Naive thymus-derived CD4-positive, alpha-beta T cell (primary cell): ENCODE measurements at regions not wholly inside any gene's neighbourhood (a gene's known extent, or its start where the extent isn't known, plus 50 kb on each side); places are given as distances from the start of the nearest gene placed in this dataset.

Experiments used
- ATAC-seq: fragments of 150-1000 bp; cut with Tn5 transposase; 2 replicates; pipeline ENCODE4 v1.10.0; 2021; ENCODE audit warnings: mild to moderate bottlenecking, moderate library complexity
- CTCF ChIA-PET: fragments of 350-600 bp; sonication (Branson Sonifier 250); formaldehyde crosslinking; loops from one replicate; lab custom pipeline; 2021; ENCODE audit warnings: antibody characterized with exemption; lab: Charles Lee
- POLR2A ChIA-PET: fragments of 350-600 bp; sonication (Branson Sonifier 250); formaldehyde crosslinking; loops from one replicate; lab custom pipeline; 2021; ENCODE audit warnings: antibody characterized with exemption, inconsistent platforms; lab: Charles Lee
- DNase-seq, 9 donors: peaks; one replicate each; pipeline versions ENCODE4 v3.0.0 to v3.0.0-alpha.2; 2020 to 2022; ENCODE audit warnings: mixed read lengths in 1 of 9
- H3K27ac ChIP-seq: one replicate; pipeline ENCODE4 v1.7.0; 2013; ENCODE audit warnings: mild to moderate bottlenecking, low read depth, low read length, moderate library complexity
- H3K27me3 ChIP-seq, 2 donors: one replicate each; pipeline ENCODE4 v1.7.0; 2013; ENCODE audit warnings: low read length in 2 of 2, mild to moderate bottlenecking in 2 of 2, moderate library complexity in 2 of 2; ENCODE audit not compliant: control insufficient read depth in 2 of 2, insufficient read depth in 2 of 2
- H3K36me3 ChIP-seq, 3 experiments: 1 replicate in 2 of 3; 2 replicates in 1 of 3; pipeline ENCODE4 v1.7.0; 2013; ENCODE audit warnings: low read length in 3 of 3, mild to moderate bottlenecking in 3 of 3, moderate library complexity in 1 of 3; ENCODE audit not compliant: insufficient read depth in 3 of 3, control insufficient read depth in 2 of 3
- H3K4me1 ChIP-seq, 2 donors: one replicate each; pipeline ENCODE4 v1.7.0; 2013; ENCODE audit warnings: low read length in 2 of 2, mild to moderate bottlenecking in 2 of 2, moderate library complexity in 1 of 2; ENCODE audit not compliant: control insufficient read depth in 2 of 2, insufficient read depth in 2 of 2
- H3K4me3 ChIP-seq: 2 replicates; pipeline ENCODE4 v1.7.0; 2013; ENCODE audit warnings: mild to moderate bottlenecking, low read length
- H3K9me3 ChIP-seq, 3 experiments: 1 replicate in 2 of 3; 2 replicates in 1 of 3; pipeline ENCODE4 v1.7.0; 2013; ENCODE audit warnings: low read length in 3 of 3; ENCODE audit not compliant: control insufficient read depth in 2 of 3
- H3K27ac Mint-ChIP-seq, 9 donors: one replicate each; pipeline ENCODE4 v1.8.0; 2020 to 2022; ENCODE audit warnings: mixed read lengths in 9 of 9, mild to moderate bottlenecking in 8 of 9, moderate library complexity in 5 of 9, inconsistent platforms in 2 of 9
- H3K27me3 Mint-ChIP-seq, 5 donors: one replicate each; pipeline ENCODE4 v1.8.0; 2021 to 2022; ENCODE audit warnings: mixed read lengths in 5 of 5, mild to moderate bottlenecking in 1 of 5
- H3K36me3 Mint-ChIP-seq, 5 donors: one replicate each; pipeline ENCODE4 v1.8.0; 2020 to 2022; ENCODE audit warnings: mixed read lengths in 5 of 5, mild to moderate bottlenecking in 3 of 5, inconsistent platforms in 1 of 5
- H3K4me1 Mint-ChIP-seq, 7 donors: one replicate each; pipeline ENCODE4 v1.8.0; 2020 to 2022; ENCODE audit warnings: mixed read lengths in 7 of 7, mild to moderate bottlenecking in 3 of 7, inconsistent platforms in 1 of 7
- H3K4me3 Mint-ChIP-seq, 10 donors: one replicate each; pipeline ENCODE4 v1.8.0; 2020 to 2022; ENCODE audit warnings: mild to moderate bottlenecking in 10 of 10, mixed read lengths in 10 of 10, moderate library complexity in 6 of 10, inconsistent platforms in 2 of 10
- H3K9me3 Mint-ChIP-seq, 11 donors: one replicate each; pipeline ENCODE4 v1.8.0; 2020 to 2022; ENCODE audit warnings: mixed read lengths in 11 of 11, mild to moderate bottlenecking in 4 of 11, inconsistent platforms in 1 of 11, moderate library complexity in 1 of 11
- intact Hi-C, 2 donors: fragments of 100-400 bp; cut with micrococcal nuclease; formaldehyde crosslinking; loops; one replicate each; pipeline ENCODE4 v1.15.1; 2023

DNA sequence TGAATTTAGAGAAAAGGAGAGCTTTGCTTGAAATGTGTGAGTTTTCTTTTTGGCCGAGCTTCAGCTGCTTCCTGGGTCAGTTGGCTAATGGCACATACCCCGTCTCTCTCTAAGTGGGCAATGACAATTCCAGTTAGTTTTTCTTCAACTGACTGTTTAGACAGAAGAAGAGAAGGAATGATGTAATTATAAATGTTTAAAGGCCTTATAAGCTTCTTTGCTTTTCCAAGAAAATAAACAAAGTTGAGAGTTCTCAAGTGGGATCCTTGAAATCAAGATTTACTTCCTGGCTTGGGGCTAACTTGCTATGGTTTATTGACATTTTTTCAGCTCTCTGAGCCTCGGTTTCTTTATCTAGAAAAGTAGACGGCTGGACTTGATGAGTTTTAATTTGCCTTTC, 794.9 kb upstream of the ACVR2A start:
- ATAC-seq (no peak), DNase-seq (no peak)
- peaks cover 0 to 2% (median 0%) of the 10 kb centered on the region in 11 donors for H3K9me3 Mint-ChIP-seq
- no peaks in the 10 kb centered on the region for H3K27me3 ChIP-seq
- H3K9me3 ChIP-seq = no peaks in the 10 kb centered on the region
- H3K27me3 Mint-ChIP-seq = peaks cover 0 to 18% (median 9%) of the 10 kb centered on the region in 5 donors
- no peak overlapping the region for H3K27ac Mint-ChIP-seq
- no peak overlapping the region for H3K27ac ChIP-seq
- H3K4me1 Mint-ChIP-seq = peaks cover 0 to 6% (median 0%) of the 10 kb centered on the region in 7 donors
- ChIA-PET POLR2A (no interaction called here), CTCF (interaction anchor here (0.7 kb wide), 1 partner anchor 886 kb away, joined by 3 read pairs; no protein-coding TSS in a partner anchor)
- no peaks in the 10 kb centered on the region for H3K36me3 ChIP-seq
- no peaks in the 10 kb centered on the region for H3K4me1 ChIP-seq
- no peak overlapping the region for H3K4me3 Mint-ChIP-seq
- H3K36me3 Mint-ChIP-seq = no peaks in the 10 kb centered on the region
- intact Hi-C loops = loop anchor here in 1 of 2 donors (10.0 kb wide), 1 partner anchor 285 kb away; no protein-coding TSS in a partner anchor
- no peak overlapping the region for H3K4me3 ChIP-seq

DNA sequence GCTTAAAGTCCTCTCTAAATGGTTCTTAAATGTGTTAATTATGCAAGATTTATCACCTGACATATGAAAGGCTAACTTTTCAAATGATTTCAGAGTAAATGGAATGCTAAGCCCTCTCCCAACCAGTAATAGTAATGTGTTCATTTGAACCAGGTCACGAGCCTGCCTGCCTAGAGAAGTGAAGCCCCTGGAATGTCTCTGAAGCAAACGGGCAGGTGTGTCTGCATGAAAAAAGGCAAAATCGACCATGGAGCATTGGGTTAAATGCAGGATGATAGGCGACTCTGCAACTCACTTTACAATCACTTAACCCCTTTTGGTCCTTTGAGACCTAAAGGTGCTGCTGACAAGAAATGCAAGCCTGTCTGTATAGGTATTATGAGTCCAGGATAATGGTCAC, 798.4 kb upstream of the ACVR2A start:
- no peaks in the 10 kb centered on the region for H3K36me3 ChIP-seq
- Mint-ChIP-seq H3K27me3 (peaks cover 0 to 12% (median 4%) of the 10 kb centered on the region in 5 donors), H3K4me1 (peaks cover 0 to 6% (median 0%) of the 10 kb centered on the region in 7 donors), H3K9me3 (no peaks in the 10 kb centered on the region), H3K36me3 (no peaks in the 10 kb centered on the region), H3K4me3 (no peak overlapping the region), H3K27ac (no peak overlapping the region)
- DNase-seq = no peak
- H3K4me1 ChIP-seq = no peaks in the 10 kb centered on the region
- H3K27me3 ChIP-seq = no peaks in the 10 kb centered on the region
- ChIA-PET CTCF (no interaction called here), POLR2A (no interaction called here)
- intact Hi-C loops = loop anchor here in 1 of 2 donors (10.0 kb wide), 1 partner anchor 288 kb away; no protein-coding TSS in a partner anchor
- ATAC-seq = no peak
- no peak overlapping the region for H3K4me3 ChIP-seq
- H3K27ac ChIP-seq = no peak overlapping the region
- no peaks in the 10 kb centered on the region for H3K9me3 ChIP-seq

DNA sequence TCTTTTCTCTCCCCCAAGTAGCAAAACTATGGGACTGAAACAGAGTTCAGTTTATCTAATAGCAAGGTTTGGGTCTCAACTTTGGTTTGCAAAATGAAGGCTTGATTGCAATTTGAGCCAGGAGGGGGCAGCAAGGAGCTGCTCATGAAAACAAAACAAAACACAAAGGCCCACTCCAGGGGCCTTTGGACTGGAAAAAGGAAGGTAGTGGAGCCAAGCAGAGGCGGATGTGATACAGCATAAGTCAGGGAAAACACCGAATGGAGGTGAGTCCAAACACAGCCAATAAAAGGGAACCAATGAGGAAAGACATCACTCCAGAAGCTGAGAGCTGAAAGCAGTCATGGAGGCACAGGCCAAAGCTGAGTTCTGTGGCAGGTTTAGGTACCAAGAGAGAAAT, 799.7 kb upstream of the ACVR2A start:
- ChIA-PET POLR2A (no interaction called here), CTCF (interaction anchor here (1.5 to 1.6 kb wide), 2 partner anchors 20 to 866 kb away, joined by 3 to 13 read pairs; no protein-coding TSS in a partner anchor)
- Histone ChIP-seq H3K27me3 (no peaks in the 10 kb centered on the region), H3K9me3 (no peaks in the 10 kb centered on the region), H3K27ac (no peak overlapping the region), H3K4me3 (no peak overlapping the region), H3K4me1 (no peaks in the 10 kb centered on the region), H3K36me3 (no peaks in the 10 kb centered on the region)
- intact Hi-C loops = loop anchor here (1.0 to 10.0 kb wide), 3 partner anchors 287 to 866 kb away; no protein-coding TSS in a partner anchor
- DNase-seq = peak in 7 of 9 donors; percentile 5 to 26 (median 12)
- Mint-ChIP-seq H3K27me3 (peaks cover 0 to 17% (median 4%) of the 10 kb centered on the region in 5 donors), H3K36me3 (no peaks in the 10 kb centered on the region), H3K4me1 (peaks cover 0 to 6% (median 0%) of the 10 kb centered on the region in 7 donors), H3K4me3 (no peak overlapping the region), H3K27ac (peak overlapping the region in 1 of 9 donors; percentile 56), H3K9me3 (no peaks in the 10 kb centered on the region)
- peak; percentile 38 for ATAC-seq

DNA sequence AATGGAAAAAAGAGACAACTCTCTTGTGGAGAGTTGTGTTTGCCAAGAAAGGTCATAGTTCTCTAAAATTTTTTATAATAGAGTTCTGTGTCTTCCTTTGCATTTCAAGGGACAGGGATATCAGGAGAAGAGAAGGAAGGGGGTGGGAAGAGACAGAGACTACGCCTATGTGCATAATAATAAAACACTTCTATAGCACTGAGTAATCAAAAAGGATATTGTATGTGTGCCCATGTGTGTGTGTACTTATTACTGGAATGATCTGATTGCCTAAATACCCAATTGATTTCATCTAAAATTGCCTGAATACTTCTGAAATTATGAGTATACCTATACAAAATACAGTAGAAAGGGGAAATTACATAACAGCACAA, 803.7 kb upstream of the ACVR2A start:
- Mint-ChIP-seq H3K4me1 (peaks cover 0 to 9% (median 0%) of the 10 kb centered on the region in 7 donors), H3K27me3 (peaks cover 0 to 12% (median 8%) of the 10 kb centered on the region in 5 donors), H3K27ac (no peak overlapping the region), H3K9me3 (no peaks in the 10 kb centered on the region), H3K36me3 (no peaks in the 10 kb centered on the region), H3K4me3 (no peak overlapping the region)
- H3K9me3 ChIP-seq = no peaks in the 10 kb centered on the region
- no peaks in the 10 kb centered on the region for H3K36me3 ChIP-seq
- H3K27ac ChIP-seq = no peak overlapping the region
- no peaks in the 10 kb centered on the region for H3K4me1 ChIP-seq
- ChIA-PET POLR2A (no interaction called here), CTCF (interaction anchor here (0.6 to 0.9 kb wide), 4 partner anchors 173 to 1826 kb away, joined by 3 read pairs; no protein-coding TSS in a partner anchor)
- no peak for DNase-seq
- no peak overlapping the region for H3K4me3 ChIP-seq
- no peak for ATAC-seq
- intact Hi-C loops = loop anchor here in 1 of 2 donors (10.0 kb wide), 1 partner anchor 294 kb away; no protein-coding TSS in a partner anchor
- H3K27me3 ChIP-seq = no peaks in the 10 kb centered on the region

DNA sequence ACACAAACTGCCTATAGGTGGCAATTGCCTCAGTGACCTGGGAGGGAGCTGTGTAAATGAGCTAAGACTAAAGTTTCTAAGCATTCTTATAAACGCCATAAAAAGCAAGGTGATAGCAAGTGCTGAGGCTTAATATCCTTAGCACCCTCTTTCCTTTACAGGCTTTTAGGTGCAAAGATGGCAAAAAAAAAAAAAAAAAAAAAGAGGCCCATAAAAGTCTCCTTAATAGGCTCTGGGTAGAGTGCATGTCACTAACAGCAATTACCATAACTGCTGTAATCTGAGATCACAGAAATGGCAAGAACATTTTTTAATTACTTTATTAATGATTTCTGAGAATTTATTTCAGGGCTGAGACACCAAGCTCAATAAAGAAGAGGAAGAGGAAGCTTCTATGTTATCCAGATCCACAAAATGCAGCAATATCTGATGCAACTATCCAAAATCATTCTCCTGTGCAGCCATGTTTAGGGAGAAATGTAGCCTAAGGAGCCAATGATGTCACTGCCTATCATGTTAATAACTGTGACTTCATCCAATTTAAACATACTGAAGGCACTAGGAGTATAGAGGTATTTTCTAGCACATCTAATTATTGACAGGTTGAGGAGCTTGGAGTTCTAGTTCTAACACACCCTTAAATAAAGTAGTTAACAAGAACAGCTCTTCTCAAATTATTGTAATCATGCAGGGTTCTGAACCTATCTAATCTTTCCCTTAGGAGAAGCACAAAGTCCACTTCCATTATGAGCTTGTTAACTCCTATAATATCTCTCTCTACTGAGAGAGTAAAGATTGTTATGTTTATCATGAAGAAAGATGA, 804.3 kb upstream of the ACVR2A start:
- intact Hi-C loops = loop anchor here in 1 of 2 donors (10.0 kb wide), 1 partner anchor 294 kb away; no protein-coding TSS in a partner anchor
- no peak overlapping the region for H3K4me3 ChIP-seq
- no peaks in the 10 kb centered on the region for H3K9me3 ChIP-seq
- no peak overlapping the region for H3K27ac ChIP-seq
- H3K9me3 Mint-ChIP-seq = no peaks in the 10 kb centered on the region
- no peaks in the 10 kb centered on the region for H3K4me1 ChIP-seq
- H3K36me3 ChIP-seq = no peaks in the 10 kb centered on the region
- no peak overlapping the region for H3K27ac Mint-ChIP-seq
- no peaks in the 10 kb centered on the region for H3K36me3 Mint-ChIP-seq
- peaks cover 0 to 8% (median 0%) of the 10 kb centered on the region in 7 donors for H3K4me1 Mint-ChIP-seq
- POLR2A ChIA-PET = interaction anchor here (0.6 kb wide), 1 partner anchor 241 kb away, joined by 3 read pairs; no protein-coding TSS in a partner anchor
- H3K4me3 Mint-ChIP-seq = no peak overlapping the region
- CTCF ChIA-PET = interaction anchor here (0.6 to 0.7 kb wide), 3 partner anchors 29 to 924 kb away, joined by 3 read pairs; no protein-coding TSS in a partner anchor
- no peaks in the 10 kb centered on the region for H3K27me3 ChIP-seq
- ATAC-seq (no peak), DNase-seq (no peak)
- H3K27me3 Mint-ChIP-seq = peaks cover 0 to 12% (median 8%) of the 10 kb centered on the region in 5 donors

DNA sequence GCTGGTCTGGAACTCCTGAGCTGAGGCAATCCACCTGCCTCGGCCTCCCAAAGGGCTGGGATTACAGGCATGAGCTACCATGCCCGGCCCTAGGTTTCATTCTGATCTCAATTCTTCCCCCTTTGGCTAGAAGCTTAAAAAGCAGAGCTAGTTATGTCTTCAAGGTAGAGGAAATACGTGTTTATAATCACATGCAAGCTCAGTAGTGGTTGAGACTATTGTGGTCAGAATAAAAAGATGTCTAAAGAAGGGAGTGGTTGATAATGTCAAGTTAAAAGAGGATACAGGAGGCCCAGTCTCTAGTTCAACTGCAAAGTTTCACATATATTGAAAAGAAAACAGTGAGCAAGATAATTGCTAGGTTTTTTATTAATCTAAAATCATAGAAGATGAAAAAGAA, 807.8 kb upstream of the ACVR2A start:
- Mint-ChIP-seq H3K36me3 (no peaks in the 10 kb centered on the region), H3K4me1 (peaks cover 0 to 4% (median 0%) of the 10 kb centered on the region in 7 donors), H3K4me3 (peak overlapping the region in 1 of 10 donors; percentile 17), H3K27ac (no peak overlapping the region), H3K27me3 (peaks cover 0 to 17% (median 8%) of the 10 kb centered on the region in 5 donors), H3K9me3 (peaks cover 0 to 1% (median 0%) of the 10 kb centered on the region in 11 donors)
- Histone ChIP-seq H3K27ac (no peak overlapping the region), H3K4me3 (no peak overlapping the region), H3K36me3 (no peaks in the 10 kb centered on the region), H3K27me3 (no peaks in the 10 kb centered on the region), H3K4me1 (no peaks in the 10 kb centered on the region), H3K9me3 (no peaks in the 10 kb centered on the region)
- ChIA-PET POLR2A (interaction anchor here (0.6 kb wide), 1 partner anchor 411 kb away, joined by 3 read pairs; no protein-coding TSS in a partner anchor), CTCF (no interaction called here)
- DNase-seq (no peak), ATAC-seq (peak; percentile 14)
- intact Hi-C loops = loop anchor here in 1 of 2 donors (5.0 kb wide), 1 partner anchor 50 kb away; no protein-coding TSS in a partner anchor
